ENCODE measurements at regions not wholly inside any gene's neighbourhood (a gene's known extent, or its start where the extent isn't known, plus 50 kb on each side); places are given as distances from the start of the nearest gene placed in this dataset.

DNA sequence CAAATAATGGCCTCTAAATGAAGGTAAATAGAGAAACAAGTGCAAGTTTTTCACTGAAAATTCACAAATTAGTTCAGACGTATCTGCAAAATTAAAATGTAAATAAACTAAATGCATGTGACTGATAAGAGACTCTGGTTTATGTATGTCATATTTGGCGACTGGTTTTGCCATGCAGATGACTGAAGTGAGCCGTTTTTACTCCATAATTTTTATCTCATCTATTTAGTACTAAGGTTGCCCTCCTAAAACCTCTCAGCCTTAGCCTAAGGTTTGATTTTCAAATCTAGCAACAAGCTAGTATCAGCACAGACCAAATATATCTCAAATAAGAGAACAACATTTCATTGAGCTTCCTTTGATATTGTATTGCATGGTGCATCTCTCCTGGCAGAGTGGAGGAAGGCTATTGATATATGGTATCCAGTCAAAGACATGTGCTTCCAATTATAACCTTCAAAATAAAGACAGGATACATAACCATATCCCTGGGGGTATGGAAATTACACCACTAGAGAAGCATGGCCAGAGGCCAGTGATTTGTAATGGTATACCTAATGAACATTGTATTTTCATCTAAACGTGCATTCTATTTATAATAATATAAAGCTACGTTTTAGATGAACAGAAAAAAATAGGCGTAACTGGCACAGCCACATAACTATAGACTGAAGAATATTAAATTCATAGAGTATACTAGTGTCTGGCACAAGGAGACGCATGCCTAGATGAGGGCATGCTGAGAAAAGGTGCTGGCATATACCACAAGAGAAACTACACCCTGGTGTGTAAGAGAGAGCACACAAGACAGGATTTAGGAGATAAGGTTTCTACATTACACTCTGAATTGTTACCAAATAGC is 392.6 kb upstream of the INTU start:
- Histone ChIP-seq H3K4me1 (ENCODE audit: insufficient read depth) (no peaks in the 10 kb centered on the region), H3K27ac (no peak overlapping the region), H3K36me3 (no peaks in the 10 kb centered on the region), H3K27me3 (no peaks in the 10 kb centered on the region), H3K4me3 (no peak overlapping the region), H3K9me3 (no peaks in the 10 kb centered on the region)
- WGBS, 3 donors: 85 to 91% (median 89%) methylated on average over 7 of the region's 7 CpGs
- TF ChIP-seq EP300 (IDR thresholded peaks at IDR 0.05): no peak
- no peak for TF ChIP-seq POLR2A (IDR thresholded peaks at IDR 0.05)
- TF ChIP-seq, protein P1, sequence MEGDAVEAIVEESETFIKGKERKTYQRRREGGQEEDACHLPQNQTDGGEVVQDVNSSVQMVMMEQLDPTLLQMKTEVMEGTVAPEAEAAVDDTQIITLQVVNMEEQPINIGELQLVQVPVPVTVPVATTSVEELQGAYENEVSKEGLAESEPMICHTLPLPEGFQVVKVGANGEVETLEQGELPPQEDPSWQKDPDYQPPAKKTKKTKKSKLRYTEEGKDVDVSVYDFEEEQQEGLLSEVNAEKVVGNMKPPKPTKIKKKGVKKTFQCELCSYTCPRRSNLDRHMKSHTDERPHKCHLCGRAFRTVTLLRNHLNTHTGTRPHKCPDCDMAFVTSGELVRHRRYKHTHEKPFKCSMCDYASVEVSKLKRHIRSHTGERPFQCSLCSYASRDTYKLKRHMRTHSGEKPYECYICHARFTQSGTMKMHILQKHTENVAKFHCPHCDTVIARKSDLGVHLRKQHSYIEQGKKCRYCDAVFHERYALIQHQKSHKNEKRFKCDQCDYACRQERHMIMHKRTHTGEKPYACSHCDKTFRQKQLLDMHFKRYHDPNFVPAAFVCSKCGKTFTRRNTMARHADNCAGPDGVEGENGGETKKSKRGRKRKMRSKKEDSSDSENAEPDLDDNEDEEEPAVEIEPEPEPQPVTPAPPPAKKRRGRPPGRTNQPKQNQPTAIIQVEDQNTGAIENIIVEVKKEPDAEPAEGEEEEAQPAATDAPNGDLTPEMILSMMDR (IDR thresholded peaks at IDR 0.05): no peak
- intact Hi-C loops (cut with DNase I): no loop called here
- DNase-seq: no peak

DNA sequence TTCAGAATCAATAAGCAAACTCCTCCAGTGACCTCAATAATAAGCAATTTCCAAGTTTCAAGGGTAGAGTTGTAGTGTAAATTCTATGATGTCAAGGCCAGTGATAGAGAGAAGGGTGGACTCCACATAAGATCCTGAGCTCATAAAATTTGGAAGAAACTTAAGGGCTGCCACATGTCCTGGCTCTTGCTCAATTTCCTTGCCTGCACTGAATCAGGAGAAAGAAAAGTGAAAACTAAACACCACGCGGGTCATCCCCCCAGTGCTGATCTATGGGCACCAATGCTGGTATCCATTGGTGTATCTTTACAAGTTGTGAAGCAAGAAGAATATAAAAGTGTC is 392.0 kb upstream of the INTU start:
- intact Hi-C loops (cut with DNase I): no loop called here
- Histone ChIP-seq H3K27me3 (no peaks in the 10 kb centered on the region), H3K4me3 (no peak overlapping the region), H3K36me3 (no peaks in the 10 kb centered on the region), H3K27ac (no peak overlapping the region), H3K4me1 (ENCODE audit: insufficient read depth) (no peaks in the 10 kb centered on the region), H3K9me3 (no peaks in the 10 kb centered on the region)
- TF ChIP-seq EP300 (IDR thresholded peaks at IDR 0.05) (no peak), POLR2A (IDR thresholded peaks at IDR 0.05) (no peak)
- TF ChIP-seq, protein P1 (IDR thresholded peaks at IDR 0.05): no peak
- DNase-seq: no peak
- 63 to 80% (median 68%) methylated on average over 2 of the region's 2 CpGs for WGBS, 3 donors

DNA sequence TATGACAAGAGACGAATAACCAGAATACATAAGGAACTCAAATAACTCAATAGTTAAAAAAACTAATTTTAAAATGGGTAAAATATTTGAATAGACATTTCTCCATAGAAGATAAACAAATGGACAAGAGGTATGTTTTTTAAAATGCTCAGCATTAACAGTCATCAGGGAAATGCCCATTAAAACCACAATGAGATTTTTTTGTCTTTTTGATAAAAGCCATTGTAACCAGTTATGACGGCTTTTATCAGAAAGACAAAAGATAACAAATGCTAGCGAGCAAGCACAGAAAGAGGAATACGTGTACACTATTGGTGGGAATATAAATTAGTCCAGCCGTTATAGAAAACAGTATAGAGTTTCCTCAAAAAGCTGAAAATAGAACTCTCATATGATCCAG is 388.2 kb upstream of the INTU start:
- no peak for DNase-seq
- Histone ChIP-seq H3K4me1 (ENCODE audit: insufficient read depth) (no peaks in the 10 kb centered on the region), H3K9me3 (no peaks in the 10 kb centered on the region), H3K27me3 (no peaks in the 10 kb centered on the region), H3K27ac (no peak overlapping the region), H3K4me3 (no peak overlapping the region), H3K36me3 (no peaks in the 10 kb centered on the region)
- intact Hi-C loops (cut with DNase I): no loop called here
- no peak for TF ChIP-seq POLR2A (IDR thresholded peaks at IDR 0.05)
- TF ChIP-seq, protein P1 (IDR thresholded peaks at IDR 0.05): no peak
- TF ChIP-seq EP300 (IDR thresholded peaks at IDR 0.05): no peak
- WGBS, 3 donors: 72 to 89% (median 86%) methylated on average over 5 of the region's 5 CpGs

DNA sequence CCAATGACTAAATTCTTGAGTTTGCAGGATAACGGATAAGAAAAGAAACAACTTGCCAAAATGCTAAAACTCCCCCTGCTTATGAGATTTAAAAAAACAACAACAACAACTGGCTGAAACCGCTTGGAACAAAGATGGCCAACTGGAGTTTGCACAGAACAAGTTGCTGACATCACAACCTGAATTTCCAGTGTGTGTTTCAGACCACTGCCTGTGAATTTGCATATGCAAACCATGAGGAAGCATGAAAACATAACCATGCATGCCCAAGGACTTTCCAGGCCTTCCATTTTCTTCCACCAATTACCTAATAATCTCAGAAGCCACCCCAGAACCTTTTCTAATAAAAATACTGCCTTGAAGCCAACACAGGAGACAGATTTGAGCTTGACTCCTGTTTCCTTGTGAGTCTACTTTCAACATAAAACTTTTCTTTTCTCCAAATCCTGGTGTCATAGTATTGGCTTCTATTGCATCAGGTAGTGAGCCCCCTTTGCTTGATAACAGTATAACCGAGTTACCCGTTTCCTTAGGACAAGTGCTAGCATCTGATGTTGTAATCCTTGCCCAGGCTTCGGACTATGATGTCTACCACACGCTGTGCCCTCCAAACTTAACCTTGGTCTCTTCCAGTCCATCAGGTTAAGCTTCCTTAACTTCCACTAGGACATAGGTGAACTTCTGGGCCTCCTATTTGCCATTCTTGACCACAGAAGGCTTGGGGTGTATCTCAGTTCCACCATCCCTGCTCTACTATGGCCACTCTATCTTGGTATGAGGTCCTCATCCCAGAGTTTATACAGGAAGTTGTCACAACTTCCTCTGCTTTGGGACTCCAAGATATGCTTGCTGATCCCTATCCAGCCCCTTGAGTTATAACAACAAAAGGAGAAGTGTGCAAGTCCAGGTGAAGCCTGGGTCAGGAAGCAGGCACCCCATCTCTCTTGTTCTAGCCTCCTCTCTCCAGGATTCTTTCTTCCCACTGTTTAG is 385.5 kb upstream of the INTU start:
- no peaks in the 10 kb centered on the region for H3K9me3 ChIP-seq
- H3K4me3 ChIP-seq: no peak overlapping the region
- no peak for TF ChIP-seq EP300 (IDR thresholded peaks at IDR 0.05)
- TF ChIP-seq, protein P1 (IDR thresholded peaks at IDR 0.05): no peak
- no peak overlapping the region for H3K27ac ChIP-seq
- H3K27me3 ChIP-seq: no peaks in the 10 kb centered on the region
- intact Hi-C loops (cut with DNase I): no loop called here
- H3K36me3 ChIP-seq: no peaks in the 10 kb centered on the region
- H3K4me1 ChIP-seq (ENCODE audit: insufficient read depth): no peaks in the 10 kb centered on the region
- no peak for DNase-seq
- WGBS, 3 donors: 88 to 94% (median 92%) methylated on average over 6 of the region's 6 CpGs
